Body of pancreas (tissue), 4 donors: ENCODE measurements at regions not wholly inside any gene's neighbourhood (a gene's known extent, or its start where the extent isn't known, plus 50 kb on each side); places are given as distances from the start of the nearest gene placed in this dataset.

Experiments used
- CTCF ChIP-seq, 7 experiments: fragments of 450-650 bp in 4 of 7; fragments of 200-600 bp in 3 of 7; sonication (generic) in 3 of 7; IDR thresholded peaks; one replicate each; pipeline ENCODE4 v1.5.1; 2016 to 2019; ENCODE audit warnings: antibody characterized with exemption in 7 of 7
- POLR2A ChIP-seq, 3 donors: fragments of 450-650 bp; IDR thresholded peaks; one replicate each; pipeline ENCODE4 v1.6.1; 2016; ENCODE audit warnings: antibody characterized with exemption in 3 of 3, mild to moderate bottlenecking in 2 of 3

- TF ChIP-seq CTCF (IDR thresholded peaks at IDR 0.05) (no peak), POLR2A (IDR thresholded peaks at IDR 0.05) (no peak)
Measured at GRCh38 chr2:16392647-16393499, 272.8 kb downstream of the CYRIA start.
